ENCODE measurements at regions not wholly inside any gene's neighbourhood (a gene's known extent, or its start where the extent isn't known, plus 50 kb on each side); places are given as distances from the start of the nearest gene placed in this dataset.
"Not testable (repeated sequence)": the region's sequence is repeated elsewhere in the genome, so short reads cannot be mapped to it uniquely, and the experiment has no call there.

- TF ChIP-seq POU6F1 (CRISPR knock-in tag; IDR thresholded peaks at IDR 0.05; ENCODE audit: borderline replicate concordance, low read depth); CSRNP3 (CRISPR knock-in tag; IDR thresholded peaks at IDR 0.05); TSHZ2 (CRISPR knock-in tag; IDR thresholded peaks at IDR 0.05): not testable (repeated sequence)
These were observed 187.6 kb upstream of the EDNRA start for GRCh38 chr4:147293314-147293677.
